ENCODE measurements at regions not wholly inside any gene's neighbourhood (a gene's known extent, or its start where the extent isn't known, plus 50 kb on each side); places are given as distances from the start of the nearest gene placed in this dataset.

GRCh38 chr6:53440336-53440945 is 91.7 kb upstream of the ELOVL5 start:
- no peak for TF ChIP-seq CTCF (conservative IDR thresholded peaks at IDR 0.05)
- H3K4me2 ChIP-seq (ENCODE audit: insufficient read depth, insufficient read length, low read length): no peak overlapping the region
- H3K4ac ChIP-seq (ENCODE audit: low read depth, low read length): no peak overlapping the region
- Mint-ChIP-seq H3K36me3 (ENCODE audit: insufficient read depth in 1 of 3, low read depth in 3 of 3) (no peaks in the 10 kb centered on the region), H3K4me3 (no peak overlapping the region), H3K27me3 (ENCODE audit: low read depth) (peaks cover 3% of the 10 kb centered on the region; the same call in 1 of the 2 replicates), H3K27ac (no peak overlapping the region), H3K4me1 (0 out of 4 replicates have a peak, but pooled peaks cover 0 to 2% of the 10 kb centered on the region in 2 experiments), H3K9me3 (no peaks in the 10 kb centered on the region)
- no peak overlapping the region for H3K23ac ChIP-seq (ENCODE audit: insufficient read length, low read depth, low read length)
- H2AFZ ChIP-seq (ENCODE audit: low read length): no peak overlapping the region
- no peak overlapping the region for H4K8ac ChIP-seq (replicated peaks; ENCODE audit: insufficient read length, low read depth, low read length)
- H2AK5ac ChIP-seq (ENCODE audit: insufficient read length, low read length): no peak overlapping the region
- H2BK12ac ChIP-seq (ENCODE audit: insufficient read length, low read depth, low read length): no peak overlapping the region
- H2BK120ac ChIP-seq (ENCODE audit: low read depth, low read length, poor library complexity, severe bottlenecking): no peak overlapping the region
- no peak overlapping the region for H2BK5ac ChIP-seq (ENCODE audit: insufficient read length, low read length)
- no peaks in the 10 kb centered on the region for H4K20me1 ChIP-seq (ENCODE audit: control insufficient read depth, insufficient read depth, insufficient read length)
- no peak overlapping the region for H4K5ac ChIP-seq (ENCODE audit: insufficient read length, low read depth, low read length)
- no peaks in the 10 kb centered on the region for H3K79me1 ChIP-seq (ENCODE audit: insufficient read depth, low read depth, low read length, poor library complexity, severe bottlenecking)
- H3K27me3 ChIP-seq (ENCODE audit: insufficient read depth, low read length): no peaks in the 10 kb centered on the region
- no peak overlapping the region for H3K56ac ChIP-seq (ENCODE audit: insufficient read length, low read depth, low read length)
- no peak overlapping the region for H3T11ph ChIP-seq (ENCODE audit: low read length)
- H4K91ac ChIP-seq (ENCODE audit: insufficient read length, low read depth, low read length): no peak overlapping the region
- H3K18ac ChIP-seq (ENCODE audit: insufficient read length, low read depth, low read length): no peak overlapping the region
- no peak overlapping the region for H2BK15ac ChIP-seq (ENCODE audit: low read depth, low read length)
- H3K14ac ChIP-seq (ENCODE audit: insufficient read depth, low read length): no peak overlapping the region
- no peak overlapping the region for H3K27ac ChIP-seq (ENCODE audit: insufficient read length, low read depth, low read length)
- H3K9me3 ChIP-seq (ENCODE audit: control insufficient read depth, low read depth, low read length): no peaks in the 10 kb centered on the region
- no peak overlapping the region for H3K9ac ChIP-seq (ENCODE audit: extremely low read depth, insufficient read length, low read length)
- no peak for DNase-seq
- H3K79me2 ChIP-seq (ENCODE audit: insufficient read depth, low read length): no peaks in the 10 kb centered on the region
- H3K23me2 ChIP-seq (ENCODE audit: insufficient read length, low read depth, low read length, poor library complexity, severe bottlenecking): no peaks in the 10 kb centered on the region
- no peaks in the 10 kb centered on the region for H3K4me1 ChIP-seq (ENCODE audit: insufficient read depth, low read length)
- H2BK20ac ChIP-seq (ENCODE audit: low read depth, low read length, poor library complexity, severe bottlenecking): no peak overlapping the region
- no CpG with 5 or more reads among the region's 3 CpGs for WGBS (ENCODE audit: extremely low coverage, insufficient read length, low lambda C conversion rate)

Data from H9 (cell line).